ENCODE measurements at regions not wholly inside any gene's neighbourhood (a gene's known extent, or its start where the extent isn't known, plus 50 kb on each side); places are given as distances from the start of the nearest gene placed in this dataset.
A peak's percentile ranks its signal among the peaks of the same experiment; 100 is the strongest.

DNA sequence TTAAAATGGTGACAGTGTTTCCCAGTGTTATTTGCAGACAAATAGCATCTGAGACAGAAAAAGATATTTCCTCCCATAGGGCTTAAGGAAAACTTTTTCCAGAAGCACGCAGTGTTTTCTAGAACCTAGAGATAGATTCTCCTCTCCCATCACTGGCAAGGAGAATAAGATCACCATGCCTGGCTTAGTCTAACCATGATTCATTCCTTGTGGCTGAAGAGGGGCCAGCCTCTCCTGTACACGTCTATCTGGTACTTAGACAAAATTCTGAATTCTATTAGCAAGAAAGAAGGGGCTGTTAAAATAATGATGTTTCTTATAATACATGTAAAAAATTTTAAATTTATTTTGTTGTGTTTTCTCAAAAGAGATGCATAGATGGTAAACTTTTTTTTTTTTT, 296.1 kb upstream of the LDB2 start:
- no peak for ATAC-seq (ENCODE audit: insufficient read depth, low FRiP score)
- DNase-seq: no peak
- Histone ChIP-seq H3K36me3 (ENCODE audit: control insufficient read depth in 4 of 4, insufficient read depth in 4 of 4, low read length in 4 of 4) (no peaks in the 10 kb centered on the region), H3K4me3 (no peak overlapping the region), H3K27ac (ENCODE audit: low read depth in 1 of 2, low read length in 1 of 2) (no peak overlapping the region), H3K27me3 (ENCODE audit: control insufficient read depth in 3 of 3, insufficient read depth in 3 of 3, low read length in 2 of 3) (no peaks in the 10 kb centered on the region), H3K4me1 (ENCODE audit: control insufficient read depth in 5 of 5, insufficient read depth in 5 of 5, low read length in 5 of 5) (peaks cover 0 to 12% (median 3%) of the 10 kb centered on the region in 5 donors), H3K9me3 (ENCODE audit: control insufficient read depth in 4 of 4, insufficient read depth in 3 of 4, low read length in 3 of 4) (peaks cover 0 to 4% (median 1%) of the 10 kb centered on the region in 4 donors), H3K9ac (ENCODE audit: insufficient read depth in 1 of 2, low read length in 2 of 2) (no peak overlapping the region)
- WGBS, 2 donors: 75 to 91% methylated on average over 2 of the region's 2 CpGs
- no peak for TF ChIP-seq CTCF (IDR thresholded peaks at IDR 0.05; ENCODE audit: control extremely low read depth, extremely low read depth)

DNA sequence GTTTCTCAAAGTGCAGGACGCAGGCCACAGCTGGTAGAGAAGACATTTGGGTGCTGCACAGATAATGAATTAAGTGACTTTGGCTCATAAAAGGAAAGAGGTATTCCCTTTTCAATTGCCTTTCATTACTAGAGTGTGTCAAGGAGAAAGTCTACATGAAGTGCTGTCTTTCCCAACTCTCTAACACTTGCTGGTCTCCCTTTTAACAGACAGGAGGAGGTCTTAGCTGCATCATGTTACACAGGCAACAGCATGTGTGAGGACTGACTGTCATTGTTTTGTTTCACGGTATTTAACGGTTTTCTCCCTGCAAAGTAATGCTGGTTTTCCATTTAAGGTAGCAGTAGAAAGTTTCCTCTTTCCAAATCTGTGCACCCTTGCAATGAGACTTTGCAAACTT, 291.3 kb upstream of the LDB2 start:
- no peaks in the 10 kb centered on the region for H3K27me3 ChIP-seq (ENCODE audit: control insufficient read depth in 3 of 3, insufficient read depth in 3 of 3, low read length in 2 of 3)
- DNase-seq (no peak), ATAC-seq (ENCODE audit: insufficient read depth, low FRiP score) (no peak)
- H3K36me3 ChIP-seq (ENCODE audit: control insufficient read depth in 4 of 4, insufficient read depth in 4 of 4, low read length in 4 of 4): no peaks in the 10 kb centered on the region
- H3K4me3 ChIP-seq: no peak overlapping the region
- WGBS, 2 donors: 81 to 88% methylated on average over 3 of the region's 3 CpGs
- H3K4me1 ChIP-seq (ENCODE audit: control insufficient read depth in 5 of 5, insufficient read depth in 5 of 5, low read length in 5 of 5): peaks cover 0 to 22% (median 3%) of the 10 kb centered on the region in 5 donors
- H3K27ac ChIP-seq (ENCODE audit: low read depth in 1 of 2, low read length in 1 of 2): no peak overlapping the region
- H3K9ac ChIP-seq (ENCODE audit: insufficient read depth in 1 of 2, low read length in 2 of 2): no peak overlapping the region
- peaks cover 0 to 4% (median 0%) of the 10 kb centered on the region in 4 donors for H3K9me3 ChIP-seq (ENCODE audit: control insufficient read depth in 4 of 4, insufficient read depth in 3 of 4, low read length in 3 of 4)
- no peak for TF ChIP-seq CTCF (IDR thresholded peaks at IDR 0.05; ENCODE audit: control extremely low read depth, extremely low read depth)

DNA sequence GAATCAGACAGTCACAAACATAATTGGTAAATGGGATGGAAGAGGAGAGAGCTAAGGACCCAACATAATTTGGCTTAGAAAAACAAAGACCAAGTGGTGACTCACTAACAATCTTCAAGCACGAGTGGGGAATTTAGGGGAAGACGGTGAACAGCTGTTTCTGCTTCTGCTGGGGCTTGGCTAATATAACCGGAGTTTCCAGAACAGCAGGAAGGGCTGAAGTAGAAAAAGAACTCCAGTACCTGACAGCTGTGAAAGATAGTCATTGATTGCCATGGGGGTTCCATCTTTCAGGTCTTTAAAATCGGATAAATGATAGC, 290.9 kb upstream of the LDB2 start:
- DNase-seq (peak; percentile 54 to 88 (median 74)), ATAC-seq (ENCODE audit: insufficient read depth, low FRiP score) (no peak)
- peaks cover 0 to 4% (median 0%) of the 10 kb centered on the region in 4 donors for H3K9me3 ChIP-seq (ENCODE audit: control insufficient read depth in 4 of 4, insufficient read depth in 3 of 4, low read length in 3 of 4)

More for the DNA sequence above, 290.9 kb upstream of the LDB2 start:
- peaks cover 0 to 22% (median 3%) of the 10 kb centered on the region in 5 donors for H3K4me1 ChIP-seq (ENCODE audit: control insufficient read depth in 5 of 5, insufficient read depth in 5 of 5, low read length in 5 of 5)
- H3K9ac ChIP-seq (ENCODE audit: insufficient read depth in 1 of 2, low read length in 2 of 2): no peak overlapping the region
- no peaks in the 10 kb centered on the region for H3K36me3 ChIP-seq (ENCODE audit: control insufficient read depth in 4 of 4, insufficient read depth in 4 of 4, low read length in 4 of 4)
- H3K4me3 ChIP-seq: no peak overlapping the region
- H3K27ac ChIP-seq (ENCODE audit: low read depth in 1 of 2, low read length in 1 of 2): no peak overlapping the region
- 63 to 74% methylated on average over 4 of the region's 4 CpGs for WGBS, 2 donors
- no peaks in the 10 kb centered on the region for H3K27me3 ChIP-seq (ENCODE audit: control insufficient read depth in 3 of 3, insufficient read depth in 3 of 3, low read length in 2 of 3)
- no peak for TF ChIP-seq CTCF (IDR thresholded peaks at IDR 0.05; ENCODE audit: control extremely low read depth, extremely low read depth)
